Germinal center (tissue), 1 donor: ENCODE measurements at regions not wholly inside any gene's neighbourhood (a gene's known extent, or its start where the extent isn't known, plus 50 kb on each side); places are given as distances from the start of the nearest gene placed in this dataset.
"Not testable (repeated sequence)": the region's sequence is repeated elsewhere in the genome, so short reads cannot be mapped to it uniquely, and the experiment has no call there.

ENCODE experiments used
- DNase-seq: peaks from one replicate; pipeline ENCODE4 v3.0.0; 2012; ENCODE audit warnings: mixed read lengths, low spot score

DNA sequence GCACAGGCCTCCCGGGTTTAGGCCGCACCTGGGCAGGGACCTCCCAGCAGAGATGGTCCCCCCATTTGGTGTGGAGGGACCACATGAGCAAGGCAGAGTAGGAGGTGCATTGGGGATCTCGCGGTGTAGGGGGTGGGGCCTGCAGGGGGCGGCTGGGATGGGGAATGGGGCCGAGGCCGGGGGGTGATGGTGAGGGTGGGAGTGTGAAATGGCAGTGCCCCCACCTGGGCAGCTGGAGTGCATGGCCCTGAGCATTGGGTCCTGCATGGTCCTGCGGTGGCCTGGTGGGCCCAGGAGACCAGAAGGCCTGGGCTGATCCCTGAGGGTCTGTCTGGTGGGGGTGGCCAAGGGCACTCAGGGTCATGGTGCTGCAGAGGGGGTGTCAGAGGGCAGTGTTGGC, 111.8 kb downstream of the KIF26A start:
- DNase-seq = no peak

GRCh38 chr14:104252256-104253215, 114.1 kb downstream of the KIF26A start:
- no peak for DNase-seq

DNA sequence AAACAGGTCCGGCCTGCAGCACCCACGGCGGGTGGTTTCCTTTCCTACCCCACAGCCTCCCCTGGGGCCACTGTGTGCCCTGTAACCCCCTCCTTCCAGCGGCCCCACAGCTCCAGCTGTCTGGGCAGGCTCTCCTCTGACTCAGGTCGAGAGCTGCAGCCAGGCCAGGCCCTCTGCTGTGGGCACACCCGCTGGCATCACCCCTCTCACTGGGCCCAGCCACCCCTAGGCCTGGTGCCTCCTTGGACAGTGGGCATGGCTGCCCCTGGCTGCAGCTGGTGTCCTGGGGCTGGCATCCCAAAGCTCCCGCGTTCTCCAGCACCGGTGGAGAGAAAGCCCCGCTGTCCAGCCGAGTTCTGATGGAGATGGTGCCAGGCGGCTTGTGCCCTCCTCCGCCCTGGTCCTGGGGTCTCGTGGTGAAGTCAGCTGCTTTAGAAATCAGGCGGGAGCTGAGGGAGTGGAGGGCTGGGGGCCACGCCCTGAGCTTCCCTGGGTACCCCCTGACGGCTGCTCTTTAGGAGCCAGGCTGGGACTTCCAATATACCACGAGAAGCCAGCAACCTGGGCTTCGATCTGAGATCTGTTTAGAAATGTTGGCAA, 114.9 kb downstream of the KIF26A start:
- no peak for DNase-seq

DNA sequence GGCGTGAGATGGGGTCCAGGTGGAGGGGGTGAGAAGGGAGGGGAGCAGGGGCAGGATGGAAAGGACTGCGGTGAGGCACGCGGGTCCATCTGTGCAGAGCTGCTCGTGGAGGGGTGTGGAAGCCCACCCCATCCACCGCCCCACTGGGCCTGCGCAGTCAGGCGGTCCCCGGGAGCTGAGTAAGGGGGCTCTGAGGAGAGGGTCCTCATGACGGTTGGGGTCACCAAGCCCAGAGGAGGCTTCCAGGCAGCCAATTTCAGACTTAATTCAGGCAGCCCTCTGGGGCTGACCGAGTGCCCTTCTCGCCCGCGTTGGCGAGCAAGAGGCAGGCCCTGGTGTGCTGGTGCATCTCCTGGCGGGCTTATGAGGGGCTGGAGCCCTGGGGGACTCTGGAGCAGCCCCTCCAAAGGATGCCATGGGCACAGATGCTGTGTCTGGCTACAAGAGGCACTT, 115.5 kb downstream of the KIF26A start:
- DNase-seq = no peak

DNA sequence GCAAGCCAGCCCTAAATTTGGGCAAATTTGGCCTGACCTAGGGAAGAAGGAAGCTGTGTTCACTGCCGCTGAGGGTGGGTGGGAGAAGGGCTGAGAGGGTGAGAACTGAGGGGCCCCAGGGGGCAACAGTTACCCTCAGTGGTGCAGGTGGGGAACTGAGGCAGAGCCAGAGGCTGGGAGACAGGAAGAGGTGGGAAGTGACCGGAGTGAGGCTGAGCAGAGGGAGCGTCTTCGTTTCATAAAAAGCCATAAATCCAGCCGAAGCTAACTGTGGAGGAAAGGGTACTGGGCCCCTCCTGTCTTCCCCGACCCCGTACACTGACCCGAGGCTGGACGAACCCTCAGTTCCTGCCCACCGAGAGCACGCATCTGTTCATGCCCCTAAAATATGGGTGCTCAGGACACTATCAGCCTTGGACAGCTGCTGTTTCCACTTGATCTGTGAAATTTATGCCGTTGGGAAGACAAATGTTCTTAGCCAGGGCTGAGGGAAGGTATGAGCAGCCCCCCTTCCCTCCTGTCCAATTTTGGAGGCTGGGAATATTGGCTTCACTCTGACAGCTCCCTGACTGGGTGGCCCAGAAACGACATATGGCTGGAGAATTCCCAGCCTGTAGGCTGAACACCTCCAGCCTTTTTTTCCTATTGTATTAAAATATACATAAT, 116.5 kb downstream of the KIF26A start:
- DNase-seq = no peak

DNA sequence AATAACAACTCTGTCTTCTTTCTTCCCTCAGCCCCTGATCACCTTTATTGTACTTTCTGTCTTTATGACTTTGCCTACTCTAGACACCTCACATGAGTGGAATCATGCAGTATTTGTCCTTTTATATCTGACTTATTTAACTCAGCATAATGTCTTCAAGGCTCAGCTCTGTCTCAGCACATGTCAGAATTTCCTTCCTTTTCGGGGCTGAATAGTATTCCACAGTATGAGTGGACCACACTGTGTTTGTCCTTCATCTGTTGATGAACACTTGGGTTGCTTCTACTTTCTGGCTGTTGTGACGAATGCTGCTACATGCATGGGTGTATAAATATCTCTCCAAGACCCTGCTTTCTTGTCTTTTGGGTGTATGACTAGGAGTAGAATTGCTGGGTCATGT, 117.6 kb downstream of the KIF26A start:
- DNase-seq = no peak

- no peak for DNase-seq
Measured at GRCh38 chr14:104262515-104263514, 124.4 kb downstream of the KIF26A start.

DNA sequence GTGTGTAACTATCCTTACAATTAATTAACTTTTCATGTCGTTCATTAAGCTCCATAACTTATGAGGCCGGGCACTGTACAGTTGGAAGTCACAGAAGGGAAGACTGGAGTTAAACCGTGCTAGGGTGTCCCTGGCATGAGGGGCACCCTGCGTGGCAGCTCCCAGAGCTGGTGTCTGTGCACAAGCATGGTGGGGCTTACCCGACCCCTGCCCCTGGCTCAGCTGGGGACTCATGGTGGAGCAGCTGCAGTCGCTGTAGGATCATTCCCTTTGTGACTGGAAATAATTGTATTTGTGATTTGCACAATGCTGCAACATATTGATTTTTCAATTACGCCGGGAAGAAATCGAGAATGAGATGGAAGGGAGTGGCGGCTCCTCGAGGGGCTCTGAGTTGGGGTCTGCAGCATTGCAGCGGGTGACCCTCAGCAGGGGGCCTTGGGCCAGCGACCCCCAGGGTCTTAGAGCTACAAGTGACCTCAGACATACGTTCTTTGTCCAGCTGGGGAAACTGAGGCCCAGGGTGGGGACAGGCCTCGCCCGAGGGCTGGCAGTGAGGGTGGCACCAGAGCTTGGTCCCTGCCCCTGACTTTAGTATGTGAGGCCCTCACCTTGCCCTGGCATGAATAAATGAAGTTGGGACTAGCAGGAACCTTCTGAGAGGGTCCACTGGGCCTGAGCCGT, 125.4 kb downstream of the KIF26A start:
- no peak for DNase-seq

DNA sequence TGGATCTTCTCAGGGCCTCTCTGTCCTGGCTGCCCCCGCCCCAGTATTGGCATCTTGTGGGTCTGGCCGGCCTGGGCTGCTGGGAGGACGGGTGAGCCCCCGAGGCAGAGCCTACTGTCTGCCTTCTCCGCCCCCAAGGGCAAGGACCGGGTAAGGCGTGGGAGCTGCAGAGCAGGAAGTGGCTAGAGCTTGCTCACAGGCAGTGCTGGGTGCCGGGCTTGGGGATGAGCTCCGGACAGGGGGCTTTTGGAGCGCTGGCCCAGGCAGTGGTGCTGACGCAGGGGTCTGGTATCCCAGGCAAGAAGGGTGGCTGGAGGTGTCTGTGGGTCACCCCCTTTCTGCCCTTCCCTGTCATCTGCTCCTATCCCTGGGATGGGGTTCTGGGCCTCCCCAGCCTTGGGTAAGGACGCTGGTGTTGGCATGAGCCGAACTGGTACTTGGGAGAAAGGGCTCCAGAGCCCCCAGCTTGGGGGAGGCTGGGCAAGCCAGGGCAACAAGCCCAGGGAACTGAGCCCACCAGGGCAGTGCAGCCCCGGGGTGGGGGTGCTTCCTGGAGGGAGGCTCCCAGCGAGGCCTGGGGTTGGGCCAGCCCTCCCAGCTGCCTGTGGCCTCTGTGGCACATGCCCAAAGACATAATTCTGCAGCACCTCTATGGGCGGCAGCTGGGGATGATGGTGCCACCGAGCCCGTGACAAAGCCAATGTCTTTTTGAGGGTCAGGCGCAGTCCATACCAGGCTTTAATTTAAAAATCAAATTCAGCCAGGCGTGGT, 126.3 kb downstream of the KIF26A start:
- no peak for DNase-seq

GRCh38 chr14:104265918-104266630, 127.7 kb downstream of the KIF26A start:
- no peak for DNase-seq

DNA sequence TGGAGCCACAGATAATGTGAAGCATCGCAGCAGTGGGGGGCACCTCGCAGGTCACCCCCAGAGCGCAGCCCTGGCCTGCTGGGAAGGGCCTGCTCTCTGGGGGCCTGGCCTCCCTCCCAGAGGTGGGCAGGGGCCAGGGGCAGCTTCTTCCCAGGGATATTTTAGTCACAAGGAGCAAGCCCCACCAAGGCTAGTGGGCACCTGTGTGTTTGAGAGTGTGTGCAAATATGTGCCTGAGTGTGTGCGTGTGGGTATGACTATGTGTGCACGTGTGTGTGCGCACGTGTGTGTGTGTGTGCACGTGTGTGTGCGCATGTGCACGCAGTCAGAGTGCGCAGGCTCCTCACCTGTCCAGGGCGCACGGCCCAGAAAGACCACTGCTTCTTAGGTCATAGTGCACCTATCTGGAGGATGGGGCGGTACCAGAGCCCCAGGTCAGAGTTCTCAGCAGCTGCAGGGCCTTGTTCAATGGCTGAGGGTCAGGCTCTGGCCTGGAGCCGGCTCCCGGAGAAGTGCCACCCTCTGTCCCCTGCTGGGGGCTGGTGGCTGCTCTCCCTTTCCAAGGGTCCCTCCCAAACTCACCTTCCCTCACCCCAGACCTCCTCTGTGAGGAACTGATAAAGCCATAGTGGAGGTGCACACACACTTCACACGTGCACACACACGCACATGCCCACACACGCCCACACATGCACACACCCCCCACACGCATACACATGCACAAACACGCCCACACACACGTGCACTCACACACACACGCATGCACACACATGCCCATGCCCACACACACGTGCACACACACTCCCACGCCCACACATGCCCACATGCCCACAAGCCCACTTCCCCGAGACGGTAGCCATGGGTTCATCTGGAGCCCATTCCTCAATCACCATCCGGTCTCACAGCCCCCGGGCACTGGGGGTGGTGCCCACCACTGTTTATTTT, 128.5 kb downstream of the KIF26A start:
- no peak for DNase-seq

GRCh38 chr14:104267895-104268294, 129.5 kb downstream of the KIF26A start:
- no peak for DNase-seq

- no peak for DNase-seq
Measured at GRCh38 chr14:104268295-104268694, 129.9 kb downstream of the KIF26A start.

DNA sequence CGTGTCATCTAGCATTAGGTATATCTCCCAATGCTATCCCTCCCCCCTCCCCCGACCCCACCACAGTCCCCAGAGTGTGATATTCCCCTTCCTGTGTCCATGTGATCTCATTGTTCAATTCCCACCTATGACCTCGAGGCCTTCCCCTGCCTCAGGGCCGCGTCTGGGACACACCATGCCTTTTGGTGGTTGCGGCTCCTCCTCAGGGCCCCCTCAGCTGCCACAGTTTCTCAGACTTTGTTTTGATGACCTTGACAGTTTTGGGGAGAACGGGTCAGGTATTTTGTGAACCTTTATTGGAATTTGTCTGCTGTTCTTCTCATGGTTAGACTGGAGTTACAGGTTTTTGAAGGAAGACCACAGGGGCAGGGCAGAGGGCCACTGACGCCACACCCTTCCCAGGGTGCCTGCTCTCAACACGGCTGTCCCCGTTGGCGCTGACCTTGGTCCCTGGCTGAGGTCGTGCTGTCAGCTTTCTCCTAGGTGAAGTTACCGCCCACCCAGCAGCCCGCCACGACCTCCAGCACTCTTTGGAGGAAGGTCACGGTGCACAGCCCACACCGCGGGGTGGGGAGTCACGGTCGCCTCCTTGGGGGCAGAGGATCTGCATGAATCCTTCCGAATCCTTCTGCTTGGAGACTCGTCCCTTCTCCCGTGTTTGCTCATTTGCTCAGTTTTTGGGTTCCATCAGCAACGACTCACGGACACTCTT, 130.5 kb downstream of the KIF26A start:
- no peak for DNase-seq

GRCh38 chr14:104269511-104270241, 131.3 kb downstream of the KIF26A start:
- not testable (repeated sequence) for DNase-seq

- no peak for DNase-seq
Measured at GRCh38 chr14:104271391-104271790, 133.0 kb downstream of the KIF26A start.

GRCh38 chr14:104274806-104275205, 136.4 kb downstream of the KIF26A start:
- DNase-seq = no peak
